Progenitor cell of endocrine pancreas (in vitro differentiated cells): ENCODE measurements at regions not wholly inside any gene's neighbourhood (a gene's known extent, or its start where the extent isn't known, plus 50 kb on each side); places are given as distances from the start of the nearest gene placed in this dataset.
"Not testable (repeated sequence)": the region's sequence is repeated elsewhere in the genome, so short reads cannot be mapped to it uniquely, and the experiment has no call there.

ENCODE experiments used
- DNase-seq: peaks from one replicate; pipeline ENCODE4 v3.0.0; 2021; ENCODE audit warnings: low spot score; ENCODE audit not compliant: unreplicated experiment
- H3K27ac Mint-ChIP-seq: 2 replicates; pipeline ENCODE4 v1.8.0; 2021; ENCODE audit warnings: mild to moderate bottlenecking, moderate library complexity, mixed read lengths
- H3K27me3 Mint-ChIP-seq: 2 replicates; pipeline ENCODE4 v1.8.0; 2021; ENCODE audit warnings: mixed read lengths
- H3K36me3 Mint-ChIP-seq: 2 replicates; pipeline ENCODE4 v1.8.0; 2022; ENCODE audit warnings: mixed read lengths; ENCODE audit not compliant: insufficient read depth
- H3K4me1 Mint-ChIP-seq: 2 replicates; pipeline ENCODE4 v1.8.0; 2021; ENCODE audit warnings: low read depth, mixed read lengths
- H3K4me3 Mint-ChIP-seq: 2 replicates; pipeline ENCODE4 v1.8.0; 2021; ENCODE audit warnings: low read depth, mild to moderate bottlenecking, moderate library complexity, mixed read lengths
- H3K9me3 Mint-ChIP-seq: 2 replicates; pipeline ENCODE4 v1.8.0; 2021; ENCODE audit warnings: low read depth, mixed read lengths
- CTCF ChIP-seq: fragments of 200-600 bp; sonication (generic); IDR thresholded peaks from one replicate; pipeline ENCODE4 v1.5.0; 2021; ENCODE audit warnings: antibody characterized with exemption, mild to moderate bottlenecking; ENCODE audit not compliant: unreplicated experiment

DNA sequence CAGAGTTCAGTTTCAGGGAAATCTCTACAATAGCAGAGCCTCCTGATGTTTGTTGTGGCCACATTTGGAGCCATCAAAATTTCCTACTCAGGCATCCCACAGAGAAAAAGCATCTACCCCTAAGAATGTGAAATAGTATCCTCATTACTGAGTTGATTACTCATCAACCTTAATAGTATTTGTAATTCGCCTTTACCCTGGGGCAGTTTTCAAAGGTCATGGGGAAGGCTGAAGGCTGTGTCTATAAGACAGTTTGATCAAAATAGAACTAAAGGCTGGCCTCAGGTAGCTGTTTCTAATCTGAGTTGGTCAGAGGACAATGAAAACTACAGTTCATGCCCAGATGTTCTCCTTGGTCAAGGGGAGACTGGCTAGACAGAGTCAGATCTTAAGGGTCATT lies 189.7 kb downstream of the ZNF92 start:
- not testable (repeated sequence) for H3K4me3 Mint-ChIP-seq, H3K27ac Mint-ChIP-seq, H3K27me3 Mint-ChIP-seq, H3K36me3 Mint-ChIP-seq, H3K9me3 Mint-ChIP-seq, DNase-seq, H3K4me1 Mint-ChIP-seq

DNA sequence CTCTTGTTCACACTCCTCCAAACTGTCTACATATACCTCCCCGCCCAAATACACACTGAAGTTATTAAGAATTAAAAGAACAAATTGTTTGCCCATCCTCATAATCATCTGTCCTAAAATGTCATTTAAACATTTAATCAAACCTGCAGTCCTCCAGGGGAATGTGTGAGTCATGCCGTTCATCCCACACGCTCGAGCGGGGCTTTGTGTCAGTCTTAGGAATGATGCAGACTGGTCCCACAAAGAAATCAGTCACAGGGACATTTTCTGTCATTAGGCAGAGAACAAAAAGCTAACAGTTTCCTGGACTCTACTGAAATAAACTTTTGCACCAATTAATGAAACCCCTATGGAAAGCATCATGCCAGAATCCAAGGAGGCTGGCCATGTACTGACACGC lies 194.6 kb downstream of the ZNF92 start:
- not testable (repeated sequence) for H3K4me3 Mint-ChIP-seq, H3K4me1 Mint-ChIP-seq, H3K27ac Mint-ChIP-seq, H3K36me3 Mint-ChIP-seq, H3K9me3 Mint-ChIP-seq, H3K27me3 Mint-ChIP-seq, DNase-seq

GRCh38 chr7:65570990-65571389 lies 197.3 kb downstream of the ZNF92 start:
- not testable (repeated sequence) for H3K27me3 Mint-ChIP-seq, H3K27ac Mint-ChIP-seq, DNase-seq, H3K9me3 Mint-ChIP-seq, H3K4me3 Mint-ChIP-seq, H3K4me1 Mint-ChIP-seq, H3K36me3 Mint-ChIP-seq

DNA sequence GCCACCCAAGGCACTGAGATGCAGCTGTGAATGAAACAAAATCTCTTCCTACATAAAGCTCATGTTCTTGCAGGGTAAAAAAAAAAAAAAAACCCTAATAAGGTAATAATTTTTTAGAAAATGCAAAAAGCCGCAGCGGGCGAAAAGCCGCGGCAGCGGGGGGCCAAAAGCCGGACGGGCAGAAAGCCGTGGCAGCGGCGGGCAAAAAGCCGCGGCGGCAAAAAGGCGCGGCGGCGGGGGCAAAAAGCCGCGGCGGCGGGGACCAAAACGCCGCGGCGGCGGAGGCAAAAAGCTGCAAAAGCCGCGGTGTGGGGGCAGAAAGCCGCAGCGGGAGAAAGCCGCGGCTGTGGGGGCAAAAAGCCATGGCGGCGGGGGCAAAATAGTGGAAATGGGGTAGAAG lies 198.9 kb downstream of the ZNF92 start:
- H3K27ac Mint-ChIP-seq, H3K9me3 Mint-ChIP-seq, H3K4me3 Mint-ChIP-seq, H3K4me1 Mint-ChIP-seq, DNase-seq, H3K27me3 Mint-ChIP-seq, H3K36me3 Mint-ChIP-seq: not testable (repeated sequence)

GRCh38 chr7:65576370-65576769 lies 202.7 kb downstream of the ZNF92 start:
- not testable (repeated sequence) for H3K36me3 Mint-ChIP-seq, H3K27ac Mint-ChIP-seq, H3K4me3 Mint-ChIP-seq, H3K4me1 Mint-ChIP-seq, H3K27me3 Mint-ChIP-seq, DNase-seq, H3K9me3 Mint-ChIP-seq

DNA sequence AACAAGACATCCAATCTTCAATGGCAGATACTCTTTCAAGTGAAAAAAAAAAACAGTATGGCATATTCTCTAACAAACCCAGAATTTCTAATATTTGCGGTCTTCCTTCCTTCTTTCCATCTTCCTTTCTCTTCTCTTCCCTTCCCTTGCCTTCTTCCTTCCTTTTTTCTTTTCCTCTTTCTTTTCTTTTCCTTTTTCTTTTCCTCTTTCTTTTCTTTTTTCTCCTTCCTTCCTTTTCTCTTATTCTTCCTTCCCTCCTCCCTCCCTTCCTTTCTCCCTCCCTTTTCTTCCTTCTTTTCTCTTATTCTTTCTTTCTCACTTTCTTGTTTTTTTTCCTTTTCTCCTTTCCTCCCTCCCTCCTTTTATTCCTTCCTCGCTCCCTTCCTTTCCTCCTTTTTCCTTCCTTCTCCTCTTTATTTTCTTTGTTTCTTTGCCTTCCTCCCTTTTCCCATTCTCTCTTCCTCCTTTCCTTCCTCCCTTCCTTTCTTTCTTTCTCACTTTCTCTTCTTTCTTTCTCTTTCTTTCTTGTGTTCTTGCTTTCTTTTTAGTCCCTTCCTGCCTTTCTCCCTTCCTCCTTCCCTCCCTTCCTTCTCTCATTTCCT lies 209.0 kb downstream of the ZNF92 start:
- H3K9me3 Mint-ChIP-seq = not testable (repeated sequence)

GRCh38 chr7:65602495-65602894 lies 228.8 kb downstream of the ZNF92 start:
- DNase-seq, H3K36me3 Mint-ChIP-seq, H3K4me1 Mint-ChIP-seq, H3K4me3 Mint-ChIP-seq, H3K9me3 Mint-ChIP-seq, H3K27ac Mint-ChIP-seq: not testable (repeated sequence)
- H3K27me3 Mint-ChIP-seq = peaks cover 63% of the 10 kb centered on the region

More for the DNA sequence above, 209.0 kb downstream of the ZNF92 start:
- not testable (repeated sequence) for DNase-seq, H3K36me3 Mint-ChIP-seq, H3K27me3 Mint-ChIP-seq, H3K4me3 Mint-ChIP-seq, H3K4me1 Mint-ChIP-seq, H3K27ac Mint-ChIP-seq

DNA sequence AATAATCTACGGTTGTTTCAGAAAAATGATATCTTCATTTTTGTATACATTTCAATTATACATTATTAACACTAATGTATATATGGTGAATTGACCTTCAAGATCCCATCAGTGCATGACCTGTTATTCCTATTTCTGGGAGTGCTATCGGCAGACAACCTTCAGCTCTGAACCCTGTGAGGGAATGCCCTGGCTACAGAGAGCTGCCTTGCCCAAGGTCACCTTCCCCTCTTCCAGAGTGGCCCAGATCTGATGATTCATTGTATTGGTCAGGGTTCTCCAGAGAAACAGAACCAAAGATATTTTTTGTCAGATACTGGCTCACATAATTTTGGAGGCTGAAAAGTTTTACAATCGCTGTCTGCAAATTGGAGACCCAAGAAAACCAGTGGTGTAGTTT lies 235.5 kb downstream of the ZNF92 start:
- H3K4me3 Mint-ChIP-seq = no peak overlapping the region
- peaks cover 5% of the 10 kb centered on the region for H3K4me1 Mint-ChIP-seq
- no peaks in the 10 kb centered on the region for H3K9me3 Mint-ChIP-seq
- H3K36me3 Mint-ChIP-seq = no peaks in the 10 kb centered on the region
- no peak for DNase-seq
- no peak overlapping the region for H3K27ac Mint-ChIP-seq
- H3K27me3 Mint-ChIP-seq = peaks cover 44% of the 10 kb centered on the region
- TF ChIP-seq CTCF = no peak

DNA sequence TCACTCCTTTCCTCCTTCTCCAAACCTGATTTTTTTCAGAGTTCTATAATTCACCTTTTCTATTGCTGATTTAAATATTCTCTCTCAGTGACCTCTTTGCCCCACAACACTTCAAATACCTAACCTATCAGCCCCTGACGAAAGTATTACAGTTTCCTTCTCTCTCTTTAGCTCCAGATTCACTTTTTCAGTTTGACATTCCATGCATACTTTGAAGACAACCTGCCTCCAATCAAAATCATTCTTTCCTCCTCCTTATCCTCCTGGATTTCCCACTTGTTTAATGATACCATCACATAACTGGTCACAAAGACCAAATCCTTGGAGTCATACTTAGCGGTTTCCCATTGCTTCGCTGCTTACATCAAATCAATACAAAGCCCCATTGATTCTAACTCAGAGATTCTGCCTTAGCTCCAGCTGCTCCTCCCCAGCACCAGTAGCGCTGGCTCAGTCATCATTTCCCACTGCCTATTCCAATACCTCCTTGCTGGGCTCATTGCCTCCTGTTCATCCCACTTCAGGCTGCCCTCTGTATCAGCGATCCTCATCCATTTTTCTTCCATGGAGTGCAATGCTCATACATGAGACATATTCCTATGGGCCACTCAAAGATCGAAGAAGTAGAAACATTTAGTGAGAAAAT lies 240.1 kb downstream of the ZNF92 start:
- not testable (repeated sequence) for H3K4me3 Mint-ChIP-seq, H3K27ac Mint-ChIP-seq, H3K9me3 Mint-ChIP-seq, H3K36me3 Mint-ChIP-seq, H3K4me1 Mint-ChIP-seq, DNase-seq
- H3K27me3 Mint-ChIP-seq = peaks cover 31% of the 10 kb centered on the region

GRCh38 chr7:65616111-65616510 lies 242.5 kb downstream of the ZNF92 start:
- H3K27me3 Mint-ChIP-seq = peaks cover 31% of the 10 kb centered on the region
- H3K4me1 Mint-ChIP-seq, DNase-seq, H3K4me3 Mint-ChIP-seq, H3K9me3 Mint-ChIP-seq, H3K27ac Mint-ChIP-seq, H3K36me3 Mint-ChIP-seq: not testable (repeated sequence)

- not testable (repeated sequence) for H3K27ac Mint-ChIP-seq, H3K9me3 Mint-ChIP-seq, H3K4me3 Mint-ChIP-seq, H3K36me3 Mint-ChIP-seq, DNase-seq, H3K4me1 Mint-ChIP-seq
- H3K27me3 Mint-ChIP-seq = peaks cover 28% of the 10 kb centered on the region
These were observed 246.6 kb downstream of the ZNF92 start for GRCh38 chr7:65620216-65620615.
